HG03442 (cell line): ENCODE measurements at regions not wholly inside any gene's neighbourhood (a gene's known extent, or its start where the extent isn't known, plus 50 kb on each side); places are given as distances from the start of the nearest gene placed in this dataset.
"Not testable (repeated sequence)": the region's sequence is repeated elsewhere in the genome, so short reads cannot be mapped to it uniquely, and the experiment has no call there.

ENCODE experiments used
- ATAC-seq: cut with Tn5 transposase; IDR thresholded peaks from one replicate; pipeline ENCODE4 v1.9.1; 2021; ENCODE audit warnings: mild to moderate bottlenecking, moderate library complexity; ENCODE audit not compliant: unreplicated experiment

- ATAC-seq = no peak
These were observed 109.2 kb downstream of the GJA1 start for GRCh38 chr6:121544691-121545090.

- no peak for ATAC-seq
These were observed 112.7 kb downstream of the GJA1 start for GRCh38 chr6:121548131-121548530.

- ATAC-seq = no peak
These were observed 114.3 kb downstream of the GJA1 start for GRCh38 chr6:121549736-121550135.

GRCh38 chr6:121550491-121551010 is 115.1 kb downstream of the GJA1 start:
- no peak for ATAC-seq

GRCh38 chr6:121555201-121555600 is 119.8 kb downstream of the GJA1 start:
- ATAC-seq = no peak

GRCh38 chr6:121556149-121556548 is 120.7 kb downstream of the GJA1 start:
- ATAC-seq = not testable (repeated sequence)

- no peak for ATAC-seq
These were observed 121.9 kb downstream of the GJA1 start for GRCh38 chr6:121557146-121557940.

- ATAC-seq = no peak
These were observed 124.3 kb downstream of the GJA1 start for GRCh38 chr6:121559611-121560269.

- ATAC-seq = no peak
These were observed 125.0 kb downstream of the GJA1 start for GRCh38 chr6:121560476-121560875.

- ATAC-seq = no peak
These were observed 127.8 kb downstream of the GJA1 start for GRCh38 chr6:121563286-121563685.

- not testable (repeated sequence) for ATAC-seq
These were observed 129.1 kb downstream of the GJA1 start for GRCh38 chr6:121564529-121564928.

- no peak for ATAC-seq
These were observed 136.0 kb downstream of the GJA1 start for GRCh38 chr6:121571455-121571854.

- no peak for ATAC-seq
These were observed 138.0 kb downstream of the GJA1 start for GRCh38 chr6:121573481-121573880.

GRCh38 chr6:121578216-121578615 is 142.8 kb downstream of the GJA1 start:
- no peak for ATAC-seq

- ATAC-seq = no peak
These were observed 144.0 kb downstream of the GJA1 start for GRCh38 chr6:121579478-121579877.

GRCh38 chr6:121581327-121581726 is 145.9 kb downstream of the GJA1 start:
- ATAC-seq = no peak

- ATAC-seq = no peak
These were observed 146.8 kb downstream of the GJA1 start for GRCh38 chr6:121582262-121582661.

GRCh38 chr6:121584586-121585369 is 149.3 kb downstream of the GJA1 start:
- ATAC-seq = no peak

GRCh38 chr6:121590438-121590837 is 155.0 kb downstream of the GJA1 start:
- ATAC-seq = no peak

GRCh38 chr6:121590916-121591315 is 155.5 kb downstream of the GJA1 start:
- ATAC-seq = no peak

- no peak for ATAC-seq
These were observed 157.0 kb downstream of the GJA1 start for GRCh38 chr6:121592261-121592935.
